ENCODE measurements at regions not wholly inside any gene's neighbourhood (a gene's known extent, or its start where the extent isn't known, plus 50 kb on each side); places are given as distances from the start of the nearest gene placed in this dataset.

- intact Hi-C loops (cut with DNase I, micrococcal nuclease): no loop called here
- Mint-ChIP-seq H3K36me3 (ENCODE audit: low read depth) (no peaks in the 10 kb centered on the region), H3K4me3 (no peak overlapping the region), H3K27me3 (no peaks in the 10 kb centered on the region), H3K9me3 (no peaks in the 10 kb centered on the region), H3K27ac (no peak overlapping the region), H3K4me1 (ENCODE audit: low read depth) (no peaks in the 10 kb centered on the region)
- POLR2A ChIA-PET: no interaction called here
- H3K4me1 ChIP-seq (ENCODE audit: insufficient read depth, low read length): no peaks in the 10 kb centered on the region
- TF ChIP-seq CTCF (IDR thresholded peaks at IDR 0.05): no peak
- no peak for DNase-seq
- no peak overlapping the region for H3K4me3 ChIP-seq (ENCODE audit: low read length)
- no peaks in the 10 kb centered on the region for H3K36me3 ChIP-seq (ENCODE audit: insufficient read depth, low read length)
- CTCF ChIA-PET: no interaction called here
- H3K27me3 ChIP-seq (ENCODE audit: control insufficient read depth in 1 of 2, insufficient read depth in 2 of 2, low read length in 2 of 2): no peaks in the 10 kb centered on the region
- no peak for ATAC-seq (ENCODE audit: poor library complexity)
- H3K9me3 ChIP-seq (ENCODE audit: control insufficient read depth in 1 of 2, insufficient read depth in 1 of 2, low read length in 2 of 2): peaks cover 0 to 4% of the 10 kb centered on the region in 2 experiments
- no peak overlapping the region for H3K27ac ChIP-seq (ENCODE audit: low read depth in 1 of 2, low read length in 2 of 2)
These were observed 175.8 kb downstream of the MYCN start for GRCh38 chr2:16115881-16116830.

DNA sequence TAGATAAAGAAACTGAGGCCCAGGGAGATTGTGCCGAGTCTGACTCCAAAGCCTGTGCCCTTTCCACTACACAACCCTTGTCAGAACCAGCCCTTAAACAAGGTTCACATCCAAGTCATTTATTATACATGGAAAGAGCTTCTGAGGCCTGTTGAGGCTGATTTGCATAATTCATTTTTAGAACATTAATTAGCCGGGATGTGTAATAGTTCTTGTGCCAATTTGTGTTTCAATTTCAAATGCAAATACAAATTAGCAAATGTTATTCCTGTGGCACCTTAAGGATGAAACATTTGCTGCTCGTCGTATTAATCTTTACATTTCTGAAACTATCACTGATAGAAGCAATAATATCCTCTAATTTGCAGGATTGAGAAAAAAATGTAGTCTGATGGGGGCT, 174.9 kb downstream of the MYCN start:
- Histone ChIP-seq H3K9me3 (ENCODE audit: control insufficient read depth in 1 of 2, insufficient read depth in 1 of 2, low read length in 2 of 2) (peaks cover 0 to 4% of the 10 kb centered on the region in 2 experiments), H3K36me3 (ENCODE audit: insufficient read depth, low read length) (no peaks in the 10 kb centered on the region), H3K27me3 (ENCODE audit: control insufficient read depth in 1 of 2, insufficient read depth in 2 of 2, low read length in 2 of 2) (no peaks in the 10 kb centered on the region), H3K4me1 (ENCODE audit: insufficient read depth, low read length) (no peaks in the 10 kb centered on the region), H3K27ac (ENCODE audit: low read depth in 1 of 2, low read length in 2 of 2) (no peak overlapping the region), H3K4me3 (ENCODE audit: low read length) (no peak overlapping the region)
- POLR2A ChIA-PET: no interaction called here
- ATAC-seq (ENCODE audit: poor library complexity) (no peak), DNase-seq (no peak)
- no peaks in the 10 kb centered on the region for H3K9me3 Mint-ChIP-seq
- intact Hi-C loops (cut with DNase I, micrococcal nuclease): no loop called here
- TF ChIP-seq CTCF (IDR thresholded peaks at IDR 0.05): no peak
- H3K4me3 Mint-ChIP-seq: no peak overlapping the region
- H3K36me3 Mint-ChIP-seq (ENCODE audit: low read depth): no peaks in the 10 kb centered on the region
- CTCF ChIA-PET: no interaction called here
- no peaks in the 10 kb centered on the region for H3K27me3 Mint-ChIP-seq
- H3K27ac Mint-ChIP-seq: no peak overlapping the region
- H3K4me1 Mint-ChIP-seq (ENCODE audit: low read depth): no peaks in the 10 kb centered on the region

DNA sequence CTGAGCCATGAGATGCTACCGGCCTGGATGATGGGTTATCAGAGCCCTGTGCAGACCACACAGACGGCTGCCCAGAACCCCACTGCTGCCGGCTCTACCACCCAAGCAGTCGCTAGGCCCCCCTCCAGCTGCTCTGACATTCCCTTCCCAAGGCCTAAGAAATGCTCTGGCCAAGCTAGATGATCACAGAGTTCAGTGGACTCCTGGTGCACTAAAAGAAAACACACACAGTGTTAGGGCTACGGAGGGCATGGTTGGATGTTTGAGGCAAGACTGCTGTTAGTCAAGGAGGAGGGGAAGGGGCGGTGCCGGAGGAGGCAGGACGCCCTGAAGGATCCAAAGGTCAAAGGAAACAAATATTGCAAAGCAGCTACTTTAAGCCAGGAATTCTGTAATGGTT, 174.5 kb downstream of the MYCN start:
- CTCF ChIA-PET: no interaction called here
- POLR2A ChIA-PET: no interaction called here
- no peak for ATAC-seq (ENCODE audit: poor library complexity)

More for the DNA sequence above, 174.5 kb downstream of the MYCN start:
- Mint-ChIP-seq H3K4me1 (ENCODE audit: low read depth) (no peaks in the 10 kb centered on the region), H3K4me3 (no peak overlapping the region), H3K27ac (no peak overlapping the region), H3K9me3 (no peaks in the 10 kb centered on the region), H3K36me3 (ENCODE audit: low read depth) (no peaks in the 10 kb centered on the region), H3K27me3 (no peaks in the 10 kb centered on the region)
- intact Hi-C loops (cut with DNase I, micrococcal nuclease): no loop called here
- H3K9me3 ChIP-seq (ENCODE audit: control insufficient read depth in 1 of 2, insufficient read depth in 1 of 2, low read length in 2 of 2): peaks cover 0 to 4% of the 10 kb centered on the region in 2 experiments
- H3K27me3 ChIP-seq (ENCODE audit: control insufficient read depth in 1 of 2, insufficient read depth in 2 of 2, low read length in 2 of 2): no peaks in the 10 kb centered on the region
- no peaks in the 10 kb centered on the region for H3K36me3 ChIP-seq (ENCODE audit: insufficient read depth, low read length)
- TF ChIP-seq CTCF (IDR thresholded peaks at IDR 0.05): no peak
- no peak overlapping the region for H3K4me3 ChIP-seq (ENCODE audit: low read length)
- H3K4me1 ChIP-seq (ENCODE audit: insufficient read depth, low read length): no peaks in the 10 kb centered on the region
- no peak overlapping the region for H3K27ac ChIP-seq (ENCODE audit: low read depth in 1 of 2, low read length in 2 of 2)
- no peak for DNase-seq
